ENCODE measurements at regions not wholly inside any gene's neighbourhood (a gene's known extent, or its start where the extent isn't known, plus 50 kb on each side); places are given as distances from the start of the nearest gene placed in this dataset.
A peak's percentile ranks its signal among the peaks of the same experiment; 100 is the strongest.

DNA sequence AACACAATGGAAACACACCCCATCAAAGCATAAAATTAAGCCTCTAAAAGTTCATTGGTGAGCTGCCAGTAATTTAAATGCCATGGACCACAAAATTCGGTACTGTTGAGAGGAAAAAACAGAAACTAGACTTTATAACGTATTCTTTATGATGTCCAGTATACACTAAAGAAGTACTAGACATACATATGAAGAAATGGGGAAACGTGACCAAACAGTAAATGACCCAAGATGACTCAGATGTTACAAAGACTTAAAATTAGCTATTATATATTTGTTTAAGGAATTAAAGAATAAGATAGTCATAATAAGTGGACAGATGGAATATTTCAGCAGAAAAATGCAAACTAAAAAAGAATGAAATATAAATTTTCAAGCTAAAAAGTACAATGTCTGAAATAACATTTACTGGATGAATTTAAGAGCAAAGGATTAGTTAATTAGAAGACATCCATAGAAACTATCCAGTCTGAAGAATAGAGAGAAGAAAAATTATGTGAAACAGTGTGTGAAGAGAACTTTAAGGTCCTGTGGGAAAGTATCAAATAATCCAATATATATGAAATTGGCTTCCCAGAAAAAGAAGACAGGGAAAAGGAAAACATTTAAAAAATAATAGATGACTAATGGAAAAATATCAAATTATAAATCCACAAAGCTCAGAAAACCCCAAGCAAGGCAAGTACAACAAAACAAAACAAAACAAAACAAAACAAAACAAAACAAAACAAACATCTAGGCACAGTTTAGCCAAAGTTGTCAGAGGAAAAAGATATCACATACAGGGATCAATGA, 69.4 kb downstream of the SAMD9 start:
- Histone ChIP-seq H3K27ac (no peak overlapping the region), H3K4me1 (peaks cover 0 to 9% (median 2%) of the 10 kb centered on the region in 4 donors), H3K9me3 (no peaks in the 10 kb centered on the region), H3K4me3 (no peak overlapping the region), H3K36me3 (no peaks in the 10 kb centered on the region), H3K27me3 (no peaks in the 10 kb centered on the region)
- 43 to 59% (median 52%) methylated on average over 3 of the region's 3 CpGs for WGBS, 5 donors
- TF ChIP-seq, protein P1, sequence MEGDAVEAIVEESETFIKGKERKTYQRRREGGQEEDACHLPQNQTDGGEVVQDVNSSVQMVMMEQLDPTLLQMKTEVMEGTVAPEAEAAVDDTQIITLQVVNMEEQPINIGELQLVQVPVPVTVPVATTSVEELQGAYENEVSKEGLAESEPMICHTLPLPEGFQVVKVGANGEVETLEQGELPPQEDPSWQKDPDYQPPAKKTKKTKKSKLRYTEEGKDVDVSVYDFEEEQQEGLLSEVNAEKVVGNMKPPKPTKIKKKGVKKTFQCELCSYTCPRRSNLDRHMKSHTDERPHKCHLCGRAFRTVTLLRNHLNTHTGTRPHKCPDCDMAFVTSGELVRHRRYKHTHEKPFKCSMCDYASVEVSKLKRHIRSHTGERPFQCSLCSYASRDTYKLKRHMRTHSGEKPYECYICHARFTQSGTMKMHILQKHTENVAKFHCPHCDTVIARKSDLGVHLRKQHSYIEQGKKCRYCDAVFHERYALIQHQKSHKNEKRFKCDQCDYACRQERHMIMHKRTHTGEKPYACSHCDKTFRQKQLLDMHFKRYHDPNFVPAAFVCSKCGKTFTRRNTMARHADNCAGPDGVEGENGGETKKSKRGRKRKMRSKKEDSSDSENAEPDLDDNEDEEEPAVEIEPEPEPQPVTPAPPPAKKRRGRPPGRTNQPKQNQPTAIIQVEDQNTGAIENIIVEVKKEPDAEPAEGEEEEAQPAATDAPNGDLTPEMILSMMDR (IDR thresholded peaks at IDR 0.05): no peak
- TF ChIP-seq POLR2A (IDR thresholded peaks at IDR 0.05) (no peak), POLR2AphosphoS5 (IDR thresholded peaks at IDR 0.05) (no peak), EP300 (IDR thresholded peaks at IDR 0.05) (no peak)
- intact Hi-C loops (cut with DNase I; ENCODE audit: low total_unique reads): no loop called here
- DNase-seq: no peak

DNA sequence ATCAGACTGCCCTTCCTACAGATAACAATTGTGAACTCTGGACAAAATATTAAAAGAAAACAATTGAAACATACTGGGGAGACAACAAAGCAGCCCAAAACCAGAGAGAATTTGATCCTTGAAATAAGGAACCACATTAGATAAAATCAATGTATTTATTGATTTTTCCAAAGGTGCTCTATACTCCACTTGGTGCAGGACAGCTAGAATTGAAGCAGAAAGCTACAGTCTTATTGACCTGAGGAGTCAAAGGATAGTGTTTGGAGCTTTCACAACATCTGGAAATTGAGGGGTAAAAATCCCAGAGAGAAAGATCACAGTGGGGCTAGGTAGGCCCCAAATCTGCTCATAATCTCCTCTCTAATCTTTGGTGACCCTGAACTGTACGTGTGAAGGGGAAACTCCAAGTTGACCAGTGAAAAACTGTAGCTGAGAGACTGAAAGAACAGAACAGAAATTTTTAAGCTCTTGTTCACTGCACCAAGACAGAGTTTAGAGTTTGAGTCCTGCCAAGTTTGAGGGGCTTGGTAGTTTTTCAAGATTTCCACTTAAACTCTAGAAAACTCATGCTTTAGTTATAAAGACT, 70.2 kb downstream of the SAMD9 start:
- Histone ChIP-seq H3K27me3 (no peaks in the 10 kb centered on the region), H3K27ac (no peak overlapping the region), H3K9me3 (no peaks in the 10 kb centered on the region), H3K4me3 (no peak overlapping the region), H3K4me1 (peaks cover 0 to 8% (median 3%) of the 10 kb centered on the region in 4 donors), H3K36me3 (no peaks in the 10 kb centered on the region)
- 33 to 74% (median 46%) methylated on average over 1 of the region's 1 CpG for WGBS, 5 donors
- intact Hi-C loops (cut with DNase I; ENCODE audit: low total_unique reads): no loop called here
- no peak for TF ChIP-seq POLR2A (IDR thresholded peaks at IDR 0.05)
- no peak for TF ChIP-seq POLR2AphosphoS5 (IDR thresholded peaks at IDR 0.05)
- TF ChIP-seq, protein P1 (IDR thresholded peaks at IDR 0.05): no peak
- TF ChIP-seq EP300 (IDR thresholded peaks at IDR 0.05): no peak
- DNase-seq: no peak

DNA sequence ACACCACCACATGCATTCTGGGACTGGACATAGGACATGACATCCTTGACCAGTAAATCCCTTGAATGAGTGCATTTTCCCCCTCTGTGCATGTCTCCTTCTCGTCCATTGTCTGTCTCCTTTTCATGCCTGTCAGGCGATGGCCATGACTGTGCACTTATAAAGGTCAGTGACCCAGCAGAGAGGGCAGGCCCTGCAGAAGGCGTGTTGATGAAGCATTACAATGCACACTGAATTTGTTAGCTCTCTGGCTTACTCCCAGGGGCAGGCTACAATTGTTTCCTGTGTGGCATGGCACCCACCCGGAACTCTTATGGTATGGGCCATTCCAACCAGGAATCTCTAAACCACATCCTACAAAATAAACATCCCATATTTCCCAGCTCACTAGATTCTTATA, 71.1 kb downstream of the SAMD9 start:
- no peak for DNase-seq
- no peak overlapping the region for H3K27ac ChIP-seq
- H3K27me3 ChIP-seq: no peaks in the 10 kb centered on the region
- peaks cover 0 to 8% (median 3%) of the 10 kb centered on the region in 4 donors for H3K4me1 ChIP-seq
- no peaks in the 10 kb centered on the region for H3K36me3 ChIP-seq
- TF ChIP-seq POLR2AphosphoS5 (IDR thresholded peaks at IDR 0.05) (peak in 1 of 3 donors; percentile 27), POLR2A (IDR thresholded peaks at IDR 0.05) (no peak)
- H3K4me3 ChIP-seq: no peak overlapping the region
- WGBS, 5 donors: 31 to 66% (median 35%) methylated on average over 4 of the region's 4 CpGs
- intact Hi-C loops (cut with DNase I; ENCODE audit: low total_unique reads): no loop called here
- no peaks in the 10 kb centered on the region for H3K9me3 ChIP-seq

DNA sequence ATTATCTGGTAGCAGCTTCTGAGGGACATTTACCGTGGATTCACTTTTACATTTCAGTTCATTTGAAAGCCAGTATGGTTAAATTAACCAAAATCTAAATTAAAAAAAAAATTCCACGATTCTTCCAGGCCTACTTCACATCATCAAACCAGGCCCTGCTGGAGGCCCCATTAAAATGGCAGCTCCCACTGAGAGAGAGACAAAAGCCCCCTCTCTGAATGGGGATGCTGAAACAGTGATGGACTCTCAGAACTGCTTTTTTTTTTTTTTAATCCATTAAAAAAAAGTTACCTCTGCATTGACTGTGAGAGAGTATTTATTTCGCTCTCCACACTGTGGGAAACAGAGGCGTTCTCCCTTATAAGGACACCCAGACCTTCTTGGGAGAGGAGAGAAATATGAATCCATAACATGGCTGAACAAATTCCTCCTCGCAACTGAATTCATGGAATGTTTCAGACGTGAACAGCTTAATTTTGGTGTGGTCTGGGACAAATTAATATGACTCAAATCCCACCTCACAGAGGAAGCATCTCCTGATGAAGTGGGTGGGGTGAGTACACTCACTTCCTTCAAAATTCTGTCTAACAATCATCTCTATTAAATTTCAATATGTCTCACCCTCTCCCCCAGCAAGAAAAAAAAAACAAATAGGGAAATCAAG, 73.5 kb downstream of the SAMD9 start:
- TF ChIP-seq POLR2AphosphoS5 (IDR thresholded peaks at IDR 0.05) (no peak), EP300 (IDR thresholded peaks at IDR 0.05) (no peak), POLR2A (IDR thresholded peaks at IDR 0.05) (no peak)
- TF ChIP-seq, protein P1 (IDR thresholded peaks at IDR 0.05): no peak
- no peak overlapping the region for H3K4me3 ChIP-seq
- H3K4me1 ChIP-seq: peaks cover 0 to 15% (median 6%) of the 10 kb centered on the region in 4 donors
- H3K9me3 ChIP-seq: no peaks in the 10 kb centered on the region
- WGBS, 5 donors: 86 to 91% (median 89%) methylated on average over 6 of the region's 6 CpGs
- no peak for DNase-seq
- H3K27me3 ChIP-seq: no peaks in the 10 kb centered on the region
- H3K36me3 ChIP-seq: no peaks in the 10 kb centered on the region
- H3K27ac ChIP-seq: no peak overlapping the region
- intact Hi-C loops (cut with DNase I; ENCODE audit: low total_unique reads): no loop called here

Measured in stomach (tissue), 8 donors.